ENCODE measurements at regions not wholly inside any gene's neighbourhood (a gene's known extent, or its start where the extent isn't known, plus 50 kb on each side); places are given as distances from the start of the nearest gene placed in this dataset.

GRCh38 chr2:128841803-128842202 lies 523.1 kb upstream of the HS6ST1 start:
- no peak for DNase-seq (ENCODE audit: low spot score)

- peak; percentile 20 for DNase-seq (ENCODE audit: low spot score)
Measured at GRCh38 chr2:128867311-128867710, 548.6 kb upstream of the HS6ST1 start.

GRCh38 chr2:128867936-128868636 lies 549.4 kb upstream of the HS6ST1 start:
- no peak for DNase-seq (ENCODE audit: low spot score)

GRCh38 chr2:128868686-128869551 lies 550.3 kb upstream of the HS6ST1 start:
- DNase-seq (ENCODE audit: low spot score), result peak; percentile 78

- no peak for DNase-seq (ENCODE audit: low spot score)
Measured at GRCh38 chr2:128874608-128875007, 555.9 kb upstream of the HS6ST1 start.

- DNase-seq (ENCODE audit: low spot score), result no peak
Measured at GRCh38 chr2:128876986-128877983, 558.6 kb upstream of the HS6ST1 start.

GRCh38 chr2:128879161-128879560 lies 560.5 kb upstream of the HS6ST1 start:
- no peak for DNase-seq (ENCODE audit: low spot score)

- no peak for DNase-seq (ENCODE audit: low spot score)
Measured at GRCh38 chr2:128894896-128895295, 576.2 kb upstream of the HS6ST1 start.

- DNase-seq (ENCODE audit: low spot score), result no peak
Measured at GRCh38 chr2:128901572-128902391, 583.1 kb upstream of the HS6ST1 start.

- no peak for DNase-seq (ENCODE audit: low spot score)
Measured at GRCh38 chr2:128903637-128904036, 585.0 kb upstream of the HS6ST1 start.

GRCh38 chr2:128911276-128911675 lies 592.6 kb upstream of the HS6ST1 start:
- DNase-seq (ENCODE audit: low spot score), result no peak

- no peak for DNase-seq (ENCODE audit: low spot score)
Measured at GRCh38 chr2:128914320-128914719, 595.7 kb upstream of the HS6ST1 start.

- DNase-seq (ENCODE audit: low spot score), result no peak
Measured at GRCh38 chr2:128921751-128922150, 603.1 kb upstream of the HS6ST1 start.

- no peak for DNase-seq (ENCODE audit: low spot score)
Measured at GRCh38 chr2:128922154-128922553, 603.5 kb upstream of the HS6ST1 start.

GRCh38 chr2:128925631-128926030 lies 607.0 kb upstream of the HS6ST1 start:
- no peak for DNase-seq (ENCODE audit: low spot score)

- no peak for DNase-seq (ENCODE audit: low spot score)
Measured at GRCh38 chr2:128930101-128930500, 611.4 kb upstream of the HS6ST1 start.

- no peak for DNase-seq (ENCODE audit: low spot score)
Measured at GRCh38 chr2:128940378-128940777, 621.7 kb upstream of the HS6ST1 start.

- DNase-seq (ENCODE audit: low spot score), result no peak
Measured at GRCh38 chr2:128941751-128942150, 623.1 kb upstream of the HS6ST1 start.

- DNase-seq (ENCODE audit: low spot score), result no peak
Measured at GRCh38 chr2:128949360-128949759, 630.7 kb upstream of the HS6ST1 start.

- DNase-seq (ENCODE audit: low spot score), result no peak
Measured at GRCh38 chr2:128950758-128951157, 632.1 kb upstream of the HS6ST1 start.

GRCh38 chr2:128958241-128958640 lies 639.6 kb upstream of the HS6ST1 start:
- no peak for DNase-seq (ENCODE audit: low spot score)
